Spinal cord (tissue), 9 donors: ENCODE measurements at regions not wholly inside any gene's neighbourhood (a gene's known extent, or its start where the extent isn't known, plus 50 kb on each side); places are given as distances from the start of the nearest gene placed in this dataset.
A peak's percentile ranks its signal among the peaks of the same experiment; 100 is the strongest.

ENCODE experiments used
- DNase-seq, 6 donors: peaks; one replicate each; pipeline versions ENCODE4 v3.0.0 to v3.0.0-alpha.2; 2013 to 2015; ENCODE audit warnings: low spot score in 6 of 6, low read depth in 4 of 6
- H3K27ac ChIP-seq: one replicate; pipeline ENCODE4 v1.5.1; 2013; ENCODE audit warnings: low read depth, low read length, control low read depth
- H3K27me3 ChIP-seq: one replicate; pipeline ENCODE4 v1.6.1; 2013; ENCODE audit warnings: low read length; ENCODE audit not compliant: control insufficient read depth, insufficient read depth
- H3K36me3 ChIP-seq: one replicate; pipeline ENCODE4 v1.6.1; 2013; ENCODE audit warnings: low read length; ENCODE audit not compliant: control insufficient read depth, insufficient read depth
- H3K4me1 ChIP-seq: one replicate; pipeline ENCODE4 v1.6.1; 2013; ENCODE audit warnings: low read length; ENCODE audit not compliant: control insufficient read depth, insufficient read depth
- H3K4me3 ChIP-seq: one replicate; pipeline ENCODE4 v1.5.1; 2013; ENCODE audit warnings: low read depth, low read length, control low read depth
- H3K9me3 ChIP-seq: one replicate; pipeline ENCODE4 v1.6.1; 2013; ENCODE audit warnings: low read length; ENCODE audit not compliant: control insufficient read depth, insufficient read depth
- WGBS: methylation state at CpG from one replicate; pipeline ENCODE4 v1.1.5; 2013; ENCODE audit warnings: missing lambda C conversion rate; ENCODE audit not compliant: insufficient coverage; 5-methylcytosine and 5-hydroxymethylcytosine counted together
- donor health status: healthy.

DNA sequence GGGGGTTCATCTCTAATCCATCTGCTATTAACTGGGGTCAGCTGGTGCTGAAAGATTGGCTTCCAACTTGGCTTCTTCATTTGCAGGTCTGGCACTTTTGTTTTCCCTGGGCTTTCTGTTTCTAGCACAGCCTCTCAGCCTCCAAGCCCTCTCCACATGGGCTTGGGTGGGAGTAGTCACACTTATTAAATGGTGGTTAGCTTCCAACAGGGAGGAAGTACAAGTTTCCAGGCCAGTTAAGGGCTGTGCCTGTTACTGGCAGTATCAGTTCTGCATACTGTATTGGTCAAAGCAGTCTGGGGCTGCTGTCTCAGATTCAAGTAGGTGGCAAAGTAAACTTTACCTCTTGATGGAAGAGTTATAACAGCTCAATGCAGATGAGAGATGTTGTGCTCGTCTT, 627.1 kb upstream of the CCDC54 start:
- H3K27me3 ChIP-seq, result no peaks in the 10 kb centered on the region
- H3K9me3 ChIP-seq, result peaks cover 1% of the 10 kb centered on the region
- no peaks in the 10 kb centered on the region for H3K36me3 ChIP-seq
- H3K4me1 ChIP-seq, result no peaks in the 10 kb centered on the region
- DNase-seq, result no peak
- no peak overlapping the region for H3K27ac ChIP-seq
- WGBS, result no CpG with 5 or more reads among the region's 1 CpG
- H3K4me3 ChIP-seq, result no peak overlapping the region

GRCh38 chr3:106755336-106755735, 621.9 kb upstream of the CCDC54 start:
- no CpG with 5 or more reads among the region's 2 CpGs for WGBS
- H3K27ac ChIP-seq, result no peak overlapping the region
- no peaks in the 10 kb centered on the region for H3K4me1 ChIP-seq
- H3K4me3 ChIP-seq, result no peak overlapping the region
- DNase-seq, result no peak
- H3K36me3 ChIP-seq, result no peaks in the 10 kb centered on the region
- peaks cover 6% of the 10 kb centered on the region for H3K9me3 ChIP-seq
- no peaks in the 10 kb centered on the region for H3K27me3 ChIP-seq

- H3K9me3 ChIP-seq, result peaks cover 6% of the 10 kb centered on the region
- 77% methylated on average over 1 of the region's 3 CpGs for WGBS
- H3K36me3 ChIP-seq, result no peaks in the 10 kb centered on the region
- peak in 1 of 6 donors; percentile 88 for DNase-seq
- H3K27ac ChIP-seq, result no peak overlapping the region
- H3K4me3 ChIP-seq, result no peak overlapping the region
- H3K4me1 ChIP-seq, result no peaks in the 10 kb centered on the region
- no peaks in the 10 kb centered on the region for H3K27me3 ChIP-seq
These were observed 620.3 kb upstream of the CCDC54 start for GRCh38 chr3:106756901-106757300.

DNA sequence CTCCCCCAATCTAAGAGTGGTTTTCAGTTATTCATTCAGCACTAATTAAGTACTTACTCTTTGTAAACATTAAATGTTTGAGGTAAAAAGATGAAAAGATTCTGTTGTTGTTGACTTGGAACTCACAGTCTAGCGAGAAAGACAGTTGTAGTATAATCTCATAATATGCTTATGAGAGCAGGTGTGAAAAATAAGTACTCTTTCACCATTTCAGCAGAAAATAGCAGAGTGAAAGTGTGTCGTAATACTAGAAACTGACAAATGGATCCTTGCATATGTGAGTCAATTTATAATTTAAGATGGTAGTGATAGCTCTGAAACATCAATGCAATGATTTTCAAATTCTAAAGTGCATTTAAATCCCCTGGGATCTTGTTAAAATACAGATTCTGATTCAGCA, 618.8 kb upstream of the CCDC54 start:
- DNase-seq, result no peak
- no CpG with 5 or more reads among the region's 2 CpGs for WGBS
- H3K27me3 ChIP-seq, result no peaks in the 10 kb centered on the region
- peaks cover 6% of the 10 kb centered on the region for H3K9me3 ChIP-seq
- no peak overlapping the region for H3K4me3 ChIP-seq
- H3K36me3 ChIP-seq, result no peaks in the 10 kb centered on the region
- no peaks in the 10 kb centered on the region for H3K4me1 ChIP-seq
- no peak overlapping the region for H3K27ac ChIP-seq

DNA sequence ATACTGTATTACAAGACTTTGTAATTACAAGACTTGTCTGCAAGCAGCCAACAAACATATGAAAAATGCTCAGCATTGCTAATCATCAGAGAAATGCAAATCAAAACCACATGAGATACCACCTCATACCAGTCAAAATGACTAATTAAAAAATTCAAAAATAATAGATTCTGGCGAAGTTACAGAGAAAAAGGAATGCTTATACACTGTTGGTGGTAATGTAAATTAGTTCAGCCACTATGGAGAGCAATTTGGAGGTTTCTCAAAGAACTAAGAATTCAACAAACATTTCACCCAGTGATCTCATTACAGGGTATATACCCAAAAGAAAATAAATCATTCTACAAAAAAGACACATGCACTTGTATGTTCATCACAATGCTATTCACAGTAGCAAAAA, 617.5 kb upstream of the CCDC54 start:
- no peaks in the 10 kb centered on the region for H3K27me3 ChIP-seq
- no peak overlapping the region for H3K4me3 ChIP-seq
- no peak overlapping the region for H3K27ac ChIP-seq
- H3K4me1 ChIP-seq, result no peaks in the 10 kb centered on the region
- peaks cover 6% of the 10 kb centered on the region for H3K9me3 ChIP-seq
- no peaks in the 10 kb centered on the region for H3K36me3 ChIP-seq
- no peak for DNase-seq
- no CpG with 5 or more reads among the region's 1 CpG for WGBS

- no peak for DNase-seq
These were observed 611.9 kb upstream of the CCDC54 start for GRCh38 chr3:106765342-106765741.

GRCh38 chr3:106768941-106769480, 608.2 kb upstream of the CCDC54 start:
- no peak overlapping the region for H3K27ac ChIP-seq

More at GRCh38 chr3:106765342-106765741, 611.9 kb upstream of the CCDC54 start:
- H3K4me3 ChIP-seq, result no peak overlapping the region
- H3K36me3 ChIP-seq, result no peaks in the 10 kb centered on the region
- no peaks in the 10 kb centered on the region for H3K9me3 ChIP-seq
- no peaks in the 10 kb centered on the region for H3K27me3 ChIP-seq
- WGBS, result 94% methylated on average over 3 of the region's 7 CpGs
- no peaks in the 10 kb centered on the region for H3K4me1 ChIP-seq
- no peak overlapping the region for H3K27ac ChIP-seq

GRCh38 chr3:106773795-106774194, 603.4 kb upstream of the CCDC54 start:
- Histone ChIP-seq H3K9me3 (no peaks in the 10 kb centered on the region), H3K36me3 (no peaks in the 10 kb centered on the region), H3K27ac (no peak overlapping the region), H3K4me3 (no peak overlapping the region), H3K4me1 (no peaks in the 10 kb centered on the region), H3K27me3 (no peaks in the 10 kb centered on the region)
- no peak for DNase-seq
- WGBS, result no CpG with 5 or more reads among the region's 1 CpG

More at GRCh38 chr3:106768941-106769480, 608.2 kb upstream of the CCDC54 start:
- Histone ChIP-seq H3K4me3 (no peak overlapping the region), H3K4me1 (no peaks in the 10 kb centered on the region), H3K27me3 (no peaks in the 10 kb centered on the region), H3K9me3 (no peaks in the 10 kb centered on the region), H3K36me3 (no peaks in the 10 kb centered on the region)
- peak in 1 of 6 donors; percentile 43 for DNase-seq

DNA sequence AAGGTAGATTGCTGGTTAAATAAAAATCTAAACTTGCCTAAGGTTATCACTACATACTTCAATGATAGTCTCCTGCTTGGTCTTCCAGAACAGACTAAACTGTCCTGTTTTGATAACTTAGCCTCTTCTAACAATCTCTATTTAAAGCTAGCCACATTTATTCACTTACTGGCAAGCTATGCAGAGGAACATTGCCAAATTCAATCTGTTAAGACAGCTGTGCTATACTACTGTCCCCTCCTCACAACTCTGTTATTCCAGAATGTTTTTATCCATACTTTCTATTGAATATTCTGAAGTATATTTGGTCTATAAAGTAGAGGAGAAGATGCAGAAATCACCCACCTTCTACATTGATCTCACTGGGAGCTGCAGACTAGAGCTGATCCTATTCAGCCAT, 594.0 kb upstream of the CCDC54 start:
- Histone ChIP-seq H3K36me3 (no peaks in the 10 kb centered on the region), H3K4me3 (no peak overlapping the region), H3K27me3 (no peaks in the 10 kb centered on the region), H3K4me1 (no peaks in the 10 kb centered on the region), H3K27ac (no peak overlapping the region), H3K9me3 (no peaks in the 10 kb centered on the region)
- no peak for DNase-seq

GRCh38 chr3:106789276-106789675, 588.0 kb upstream of the CCDC54 start:
- no peaks in the 10 kb centered on the region for H3K36me3 ChIP-seq
- H3K9me3 ChIP-seq, result no peaks in the 10 kb centered on the region
- H3K4me3 ChIP-seq, result no peak overlapping the region
- no peaks in the 10 kb centered on the region for H3K4me1 ChIP-seq
- DNase-seq, result no peak
- WGBS, result no CpG with 5 or more reads among the region's 4 CpGs
- H3K27me3 ChIP-seq, result no peaks in the 10 kb centered on the region
- H3K27ac ChIP-seq, result no peak overlapping the region
